ENCODE measurements at regions not wholly inside any gene's neighbourhood (a gene's known extent, or its start where the extent isn't known, plus 50 kb on each side); places are given as distances from the start of the nearest gene placed in this dataset.

DNA sequence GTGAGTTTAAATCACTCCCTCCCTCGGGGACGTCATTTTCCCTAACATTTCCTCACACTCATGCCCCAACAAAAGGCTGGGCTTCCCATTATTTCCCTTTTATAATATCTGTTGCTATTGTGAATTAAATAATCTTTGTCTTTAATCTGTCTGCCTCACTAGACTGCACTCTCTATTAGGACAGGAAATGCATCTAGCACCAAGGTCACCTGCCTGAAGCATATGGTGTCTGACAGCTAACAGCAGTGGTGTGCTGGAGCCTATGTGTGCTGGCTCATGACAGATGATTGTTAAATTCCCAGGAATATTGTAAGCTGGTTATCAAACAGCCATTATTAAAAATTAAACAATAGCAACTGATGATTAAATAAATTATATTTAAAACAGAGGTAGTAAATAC is 237.0 kb upstream of the CEP162 start:
- no peak overlapping the region for H3K27ac ChIP-seq (ENCODE audit: extremely low read depth, low read depth, low read length)
- no peaks in the 10 kb centered on the region for H3K9me1 ChIP-seq (ENCODE audit: control insufficient read depth, insufficient read depth, low read length)
- no peak for TF ChIP-seq CC2D1A (IDR thresholded peaks at IDR 0.05)
- no peak for TF ChIP-seq PYGO2 (tag; IDR thresholded peaks at IDR 0.05)
- TF ChIP-seq, protein P1, sequence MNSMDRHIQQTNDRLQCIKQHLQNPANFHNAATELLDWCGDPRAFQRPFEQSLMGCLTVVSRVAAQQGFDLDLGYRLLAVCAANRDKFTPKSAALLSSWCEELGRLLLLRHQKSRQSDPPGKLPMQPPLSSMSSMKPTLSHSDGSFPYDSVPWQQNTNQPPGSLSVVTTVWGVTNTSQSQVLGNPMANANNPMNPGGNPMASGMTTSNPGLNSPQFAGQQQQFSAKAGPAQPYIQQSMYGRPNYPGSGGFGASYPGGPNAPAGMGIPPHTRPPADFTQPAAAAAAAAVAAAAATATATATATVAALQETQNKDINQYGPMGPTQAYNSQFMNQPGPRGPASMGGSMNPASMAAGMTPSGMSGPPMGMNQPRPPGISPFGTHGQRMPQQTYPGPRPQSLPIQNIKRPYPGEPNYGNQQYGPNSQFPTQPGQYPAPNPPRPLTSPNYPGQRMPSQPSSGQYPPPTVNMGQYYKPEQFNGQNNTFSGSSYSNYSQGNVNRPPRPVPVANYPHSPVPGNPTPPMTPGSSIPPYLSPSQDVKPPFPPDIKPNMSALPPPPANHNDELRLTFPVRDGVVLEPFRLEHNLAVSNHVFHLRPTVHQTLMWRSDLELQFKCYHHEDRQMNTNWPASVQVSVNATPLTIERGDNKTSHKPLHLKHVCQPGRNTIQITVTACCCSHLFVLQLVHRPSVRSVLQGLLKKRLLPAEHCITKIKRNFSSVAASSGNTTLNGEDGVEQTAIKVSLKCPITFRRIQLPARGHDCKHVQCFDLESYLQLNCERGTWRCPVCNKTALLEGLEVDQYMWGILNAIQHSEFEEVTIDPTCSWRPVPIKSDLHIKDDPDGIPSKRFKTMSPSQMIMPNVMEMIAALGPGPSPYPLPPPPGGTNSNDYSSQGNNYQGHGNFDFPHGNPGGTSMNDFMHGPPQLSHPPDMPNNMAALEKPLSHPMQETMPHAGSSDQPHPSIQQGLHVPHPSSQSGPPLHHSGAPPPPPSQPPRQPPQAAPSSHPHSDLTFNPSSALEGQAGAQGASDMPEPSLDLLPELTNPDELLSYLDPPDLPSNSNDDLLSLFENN (IDR thresholded peaks at IDR 0.05; ENCODE audit: low read depth in 2 of 2, low read length in 2 of 2) = no peak
- no peak for TF ChIP-seq ZNF408 (CRISPR knock-in tag; IDR thresholded peaks at IDR 0.05; ENCODE audit: low read depth)
- no peak for TF ChIP-seq CCAR2 (IDR thresholded peaks at IDR 0.05; ENCODE audit: low read depth, low read length)
- TF ChIP-seq ZFP36 (IDR thresholded peaks at IDR 0.05; ENCODE audit: low read depth, low read length, partially characterized antibody) = no peak
- TF ChIP-seq MCM3 (IDR thresholded peaks at IDR 0.05) = no peak
- TF ChIP-seq NUFIP1 (IDR thresholded peaks at IDR 0.05; ENCODE audit: partially characterized antibody) = no peak
- no peak for TF ChIP-seq ASH1L (IDR thresholded peaks at IDR 0.05; ENCODE audit: borderline replicate concordance, low read depth, partially characterized antibody)
- TF ChIP-seq, protein P2, sequence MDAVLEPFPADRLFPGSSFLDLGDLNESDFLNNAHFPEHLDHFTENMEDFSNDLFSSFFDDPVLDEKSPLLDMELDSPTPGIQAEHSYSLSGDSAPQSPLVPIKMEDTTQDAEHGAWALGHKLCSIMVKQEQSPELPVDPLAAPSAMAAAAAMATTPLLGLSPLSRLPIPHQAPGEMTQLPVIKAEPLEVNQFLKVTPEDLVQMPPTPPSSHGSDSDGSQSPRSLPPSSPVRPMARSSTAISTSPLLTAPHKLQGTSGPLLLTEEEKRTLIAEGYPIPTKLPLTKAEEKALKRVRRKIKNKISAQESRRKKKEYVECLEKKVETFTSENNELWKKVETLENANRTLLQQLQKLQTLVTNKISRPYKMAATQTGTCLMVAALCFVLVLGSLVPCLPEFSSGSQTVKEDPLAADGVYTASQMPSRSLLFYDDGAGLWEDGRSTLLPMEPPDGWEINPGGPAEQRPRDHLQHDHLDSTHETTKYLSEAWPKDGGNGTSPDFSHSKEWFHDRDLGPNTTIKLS (IDR thresholded peaks at IDR 0.05; ENCODE audit: borderline replicate concordance, low read depth) = no peak
- TF ChIP-seq, protein P3, sequence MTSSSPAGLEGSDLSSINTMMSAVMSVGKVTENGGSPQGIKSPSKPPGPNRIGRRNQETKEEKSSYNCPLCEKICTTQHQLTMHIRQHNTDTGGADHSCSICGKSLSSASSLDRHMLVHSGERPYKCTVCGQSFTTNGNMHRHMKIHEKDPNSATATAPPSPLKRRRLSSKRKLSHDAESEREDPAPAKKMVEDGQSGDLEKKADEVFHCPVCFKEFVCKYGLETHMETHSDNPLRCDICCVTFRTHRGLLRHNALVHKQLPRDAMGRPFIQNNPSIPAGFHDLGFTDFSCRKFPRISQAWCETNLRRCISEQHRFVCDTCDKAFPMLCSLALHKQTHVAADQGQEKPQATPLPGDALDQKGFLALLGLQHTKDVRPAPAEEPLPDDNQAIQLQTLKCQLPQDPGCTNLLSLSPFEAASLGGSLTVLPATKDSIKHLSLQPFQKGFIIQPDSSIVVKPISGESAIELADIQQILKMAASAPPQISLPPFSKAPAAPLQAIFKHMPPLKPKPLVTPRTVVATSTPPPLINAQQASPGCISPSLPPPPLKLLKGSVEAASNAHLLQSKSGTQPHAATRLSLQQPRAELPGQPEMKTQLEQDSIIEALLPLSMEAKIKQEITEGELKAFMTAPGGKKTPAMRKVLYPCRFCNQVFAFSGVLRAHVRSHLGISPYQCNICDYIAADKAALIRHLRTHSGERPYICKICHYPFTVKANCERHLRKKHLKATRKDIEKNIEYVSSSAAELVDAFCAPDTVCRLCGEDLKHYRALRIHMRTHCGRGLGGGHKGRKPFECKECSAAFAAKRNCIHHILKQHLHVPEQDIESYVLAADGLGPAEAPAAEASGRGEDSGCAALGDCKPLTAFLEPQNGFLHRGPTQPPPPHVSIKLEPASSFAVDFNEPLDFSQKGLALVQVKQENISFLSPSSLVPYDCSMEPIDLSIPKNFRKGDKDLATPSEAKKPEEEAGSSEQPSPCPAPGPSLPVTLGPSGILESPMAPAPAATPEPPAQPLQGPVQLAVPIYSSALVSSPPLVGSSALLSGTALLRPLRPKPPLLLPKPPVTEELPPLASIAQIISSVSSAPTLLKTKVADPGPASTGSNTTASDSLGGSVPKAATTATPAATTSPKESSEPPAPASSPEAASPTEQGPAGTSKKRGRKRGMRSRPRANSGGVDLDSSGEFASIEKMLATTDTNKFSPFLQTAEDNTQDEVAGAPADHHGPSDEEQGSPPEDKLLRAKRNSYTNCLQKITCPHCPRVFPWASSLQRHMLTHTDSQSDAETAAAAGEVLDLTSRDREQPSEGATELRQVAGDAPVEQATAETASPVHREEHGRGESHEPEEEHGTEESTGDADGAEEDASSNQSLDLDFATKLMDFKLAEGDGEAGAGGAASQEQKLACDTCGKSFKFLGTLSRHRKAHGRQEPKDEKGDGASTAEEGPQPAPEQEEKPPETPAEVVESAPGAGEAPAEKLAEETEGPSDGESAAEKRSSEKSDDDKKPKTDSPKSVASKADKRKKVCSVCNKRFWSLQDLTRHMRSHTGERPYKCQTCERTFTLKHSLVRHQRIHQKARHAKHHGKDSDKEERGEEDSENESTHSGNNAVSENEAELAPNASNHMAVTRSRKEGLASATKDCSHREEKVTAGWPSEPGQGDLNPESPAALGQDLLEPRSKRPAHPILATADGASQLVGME (CRISPR knock-in tag; IDR thresholded peaks at IDR 0.05) = no peak
- FAIRE-seq = no peak
- no peak overlapping the region for H2AFZ ChIP-seq (ENCODE audit: low read depth, low read length)
- no peak overlapping the region for H3K4me3 ChIP-seq
- BruUV-seq (replicated peaks) = no TSS peak
- H3K27me3 ChIP-seq (ENCODE audit: control insufficient read depth in 2 of 2, insufficient read depth in 2 of 2, low read length in 2 of 2) = peaks cover under 1 to 2% of the 10 kb centered on the region in 2 experiments; a peak in 3 of 5 replicates
- no peak overlapping the region for H3K4me2 ChIP-seq (ENCODE audit: insufficient read depth, low read length)
- no peak for ATAC-seq
- H4K20me1 ChIP-seq (replicated peaks; ENCODE audit: control insufficient read depth, insufficient read depth, low read length) = no peaks in the 10 kb centered on the region
- no peaks in the 10 kb centered on the region for H3K79me2 ChIP-seq (ENCODE audit: control insufficient read depth, insufficient read depth, low read length)
- H3K9me3 ChIP-seq (replicated peaks; ENCODE audit: control insufficient read depth, insufficient read depth, low read depth, low read length) = no peaks in the 10 kb centered on the region
- no peak for DNase-seq (ENCODE audit: extremely low read depth in 1 of 4, low spot score in 3 of 4)
- WGBS (ENCODE audit: insufficient coverage, low coverage, missing lambda C conversion rate) = 5% methylated on average over 2 of the region's 2 CpGs
- ChIA-PET POLR2A (interaction anchor here (0.6 kb wide), 1 partner anchor 1016 kb away, joined by 3 read pairs; no protein-coding TSS in a partner anchor), CTCF (ENCODE audit: low intra/inter-chr PET ratio) (no interaction called here)
- H3K36me3 ChIP-seq (ENCODE audit: control insufficient read depth, insufficient read depth, low read length) = no peaks in the 10 kb centered on the region
- no peaks in the 10 kb centered on the region for H3K4me1 ChIP-seq (replicated peaks in 1 of 2; ENCODE audit: control insufficient read depth in 2 of 2, insufficient read depth in 2 of 2, low read length in 2 of 2)
- intact Hi-C loops (cut with micrococcal nuclease) = no loop called here
- in situ Hi-C loops (cut with MboI) = no loop called here
- no peak overlapping the region for H3K9ac ChIP-seq (ENCODE audit: insufficient read depth in 1 of 2, low read depth in 2 of 2, low read length in 2 of 2)

All from K562 (cell line).